GM12878 (cell line): ENCODE measurements at regions not wholly inside any gene's neighbourhood (a gene's known extent, or its start where the extent isn't known, plus 50 kb on each side); places are given as distances from the start of the nearest gene placed in this dataset.

ENCODE experiments used
- CHD1 ChIP-seq: IDR thresholded peaks from 2 replicates; pipeline ENCODE4 v1.6.1; 2012; ENCODE audit warnings: low read depth, low read length, improper control_type of control experiment
- DPF2 ChIP-seq: fragments of 450-650 bp; IDR thresholded peaks from 2 replicates; pipeline ENCODE4 v1.6.1; 2017; ENCODE audit warnings: mild to moderate bottlenecking
- EP300 ChIP-seq, 2 experiments: fragments of 150-350 bp in 1 of 2; IDR thresholded peaks; 2 replicates each; pipeline ENCODE4 v1.6.1; 2011 to 2012; ENCODE audit warnings: low read depth in 2 of 2, low read length in 2 of 2, borderline replicate concordance in 1 of 2, improper control_type of control experiment in 1 of 2, inconsistent platforms in 1 of 2; ENCODE audit not compliant: control insufficient read depth in 1 of 2
- HDAC6 ChIP-seq: fragments of 200-600 bp; sonication (generic); IDR thresholded peaks from one replicate; pipeline ENCODE4 v1.8.0; 2017; ENCODE audit warnings: antibody characterized with exemption; ENCODE audit not compliant: unreplicated experiment
- IKZF1 ChIP-seq: fragments of 450-650 bp; conservative IDR thresholded peaks from 2 replicates; pipeline ENCODE4 v1.6.1; 2017; ENCODE audit warnings: antibody characterized with exemption, mild to moderate bottlenecking
- IRF4 ChIP-seq: IDR thresholded peaks from 2 replicates; pipeline ENCODE4 v1.6.1; 2011; ENCODE audit warnings: low read depth, low read length
- JUND ChIP-seq: IDR thresholded peaks from 2 replicates; pipeline ENCODE4 v1.6.1; 2012; ENCODE audit warnings: low read depth, mild to moderate bottlenecking, low read length, improper control_type of control experiment, moderate library complexity
- KLF5 ChIP-seq: fragments of 450-650 bp; IDR thresholded peaks from 2 replicates; pipeline ENCODE4 v1.6.1; 2014; ENCODE audit warnings: mild to moderate bottlenecking; ENCODE audit not compliant: partially characterized antibody
- MTA3 ChIP-seq: IDR thresholded peaks from 2 replicates; pipeline ENCODE4 v1.6.1; 2012; ENCODE audit warnings: low read length, inconsistent platforms, borderline replicate concordance
- NRF1 ChIP-seq: conservative IDR thresholded peaks from 2 replicates; pipeline ENCODE4 v1.6.1; 2011; ENCODE audit warnings: mild to moderate bottlenecking, low read depth, low read length, improper control_type of control experiment
- RFX5 ChIP-seq: IDR thresholded peaks from 2 replicates; pipeline ENCODE4 v1.6.1; 2011; ENCODE audit warnings: low read depth, low read length, improper control_type of control experiment
- SMAD5 ChIP-seq: IDR thresholded peaks from 2 replicates; pipeline ENCODE4 v1.6.1; 2016; ENCODE audit warnings: antibody characterized with exemption, low read depth
- SMC3 ChIP-seq: IDR thresholded peaks from 2 replicates; pipeline ENCODE4 v1.6.1; 2011; ENCODE audit warnings: low read length, improper control_type of control experiment, borderline replicate concordance
- SP1 ChIP-seq: IDR thresholded peaks from one replicate; pipeline ENCODE4 v1.6.1; 2011; ENCODE audit warnings: low read depth, low read length
- SUZ12 ChIP-seq: fragments of 200-600 bp; sonication (generic); IDR thresholded peaks from one replicate; pipeline ENCODE4 v1.6.1; 2018; ENCODE audit warnings: antibody characterized with exemption, mild to moderate bottlenecking; ENCODE audit not compliant: unreplicated experiment
- TCF7 ChIP-seq: IDR thresholded peaks from 2 replicates; pipeline ENCODE4 v1.6.1; 2014; ENCODE audit warnings: antibody characterized with exemption, borderline replicate concordance
- ZSCAN29 ChIP-seq: fragments of 450-650 bp; IDR thresholded peaks from 2 replicates; pipeline ENCODE4 v1.6.1; 2017; ENCODE audit warnings: mild to moderate bottlenecking, moderate library complexity
- TF ChIP-seq, protein P1 (sequence below), 3 experiments: IDR thresholded peaks in 2 of 3; conservative IDR thresholded peaks in 1 of 3; 2 replicates each; pipeline ENCODE4 v1.5.1; 2011; ENCODE audit warnings: low read depth in 3 of 3, low read length in 3 of 3, mild to moderate bottlenecking in 3 of 3, control low read depth in 2 of 3, moderate library complexity in 2 of 3, inconsistent platforms in 1 of 3, mixed read lengths in 1 of 3; ENCODE audit not compliant: control insufficient read depth in 2 of 3, insufficient read depth in 1 of 3; ENCODE audit errors: extremely low read depth in 1 of 3
- TF ChIP-seq, protein P2 (sequence below): fragments of 450-650 bp; IDR thresholded peaks from 2 replicates; pipeline ENCODE4 v1.6.1; 2017; ENCODE audit warnings: borderline replicate concordance
- TF ChIP-seq, protein P3 (sequence below): IDR thresholded peaks from 2 replicates; pipeline ENCODE4 v1.6.1; 2012; ENCODE audit warnings: low read length, inconsistent platforms
- TF ChIP-seq, protein P4 (sequence below): fragments of 150-350 bp; IDR thresholded peaks from 2 replicates; pipeline ENCODE4 v1.6.1; 2014; ENCODE audit warnings: mild to moderate bottlenecking, low read depth, low read length
- TF ChIP-seq, protein P5 (sequence below): fragments of 450-650 bp; IDR thresholded peaks from 2 replicates; pipeline ENCODE4 v1.6.1; 2014; ENCODE audit warnings: mild to moderate bottlenecking
- TF ChIP-seq, protein P6 (sequence below): IDR thresholded peaks from 2 replicates; pipeline ENCODE4 v1.6.1; 2012; ENCODE audit warnings: low read depth, low read length, improper control_type of control experiment

DNA sequence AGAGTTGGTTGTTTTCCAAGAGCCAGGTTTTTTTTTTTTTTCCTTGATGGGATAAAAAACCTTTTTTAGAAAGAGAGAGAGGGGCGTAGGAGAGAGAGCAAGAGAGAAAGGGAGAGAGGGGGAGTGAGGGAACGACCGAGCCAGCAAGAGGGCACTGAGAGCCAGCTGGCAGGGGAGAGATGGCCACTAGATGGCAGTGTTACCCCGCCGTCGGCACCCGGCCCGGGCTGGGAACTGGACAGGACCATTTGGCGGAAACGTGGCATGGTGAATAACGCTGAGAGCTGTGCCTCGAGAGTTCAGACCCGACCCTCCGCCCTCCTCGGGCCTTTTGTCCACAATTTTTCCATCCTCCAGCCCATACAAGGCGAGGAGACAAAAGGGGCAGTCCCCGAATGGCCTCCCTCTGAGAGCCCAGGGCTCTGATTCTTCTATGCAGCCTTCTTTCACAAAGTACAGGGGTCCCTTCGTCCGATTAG, 286.7 kb upstream of the VRK2 start (continued):
- TF ChIP-seq EP300 (IDR thresholded peaks at IDR 0.05; ENCODE audit: borderline replicate concordance in 1 of 2, control insufficient read depth in 1 of 2, low read depth in 2 of 2, low read length in 2 of 2) (no peak), SUZ12 (no peak), SMC3 (peak; percentile 89), HDAC6 (no peak), TCF7 (no peak), RFX5 (no peak), NRF1 (no peak), SMAD5 (no peak), IRF4 (peak; percentile 57; the same call in 1 of the 2 replicates), DPF2 (no peak), ZSCAN29 (no peak), IKZF1 (no peak), MTA3 (no peak), SP1 (no peak), JUND (no peak), KLF5 (no peak), CHD1 (no peak)
- TF ChIP-seq, protein P1, sequence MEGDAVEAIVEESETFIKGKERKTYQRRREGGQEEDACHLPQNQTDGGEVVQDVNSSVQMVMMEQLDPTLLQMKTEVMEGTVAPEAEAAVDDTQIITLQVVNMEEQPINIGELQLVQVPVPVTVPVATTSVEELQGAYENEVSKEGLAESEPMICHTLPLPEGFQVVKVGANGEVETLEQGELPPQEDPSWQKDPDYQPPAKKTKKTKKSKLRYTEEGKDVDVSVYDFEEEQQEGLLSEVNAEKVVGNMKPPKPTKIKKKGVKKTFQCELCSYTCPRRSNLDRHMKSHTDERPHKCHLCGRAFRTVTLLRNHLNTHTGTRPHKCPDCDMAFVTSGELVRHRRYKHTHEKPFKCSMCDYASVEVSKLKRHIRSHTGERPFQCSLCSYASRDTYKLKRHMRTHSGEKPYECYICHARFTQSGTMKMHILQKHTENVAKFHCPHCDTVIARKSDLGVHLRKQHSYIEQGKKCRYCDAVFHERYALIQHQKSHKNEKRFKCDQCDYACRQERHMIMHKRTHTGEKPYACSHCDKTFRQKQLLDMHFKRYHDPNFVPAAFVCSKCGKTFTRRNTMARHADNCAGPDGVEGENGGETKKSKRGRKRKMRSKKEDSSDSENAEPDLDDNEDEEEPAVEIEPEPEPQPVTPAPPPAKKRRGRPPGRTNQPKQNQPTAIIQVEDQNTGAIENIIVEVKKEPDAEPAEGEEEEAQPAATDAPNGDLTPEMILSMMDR (IDR thresholded peaks at IDR 0.05 in 2 of 3, conservative IDR thresholded peaks at IDR 0.05 in 1 of 3; ENCODE audit: control insufficient read depth in 2 of 3, extremely low read depth in 1 of 3, insufficient read depth in 1 of 3, low read depth in 3 of 3, low read length in 3 of 3) = peak; percentile 90 to 93 (median 91)
- TF ChIP-seq, protein P2, sequence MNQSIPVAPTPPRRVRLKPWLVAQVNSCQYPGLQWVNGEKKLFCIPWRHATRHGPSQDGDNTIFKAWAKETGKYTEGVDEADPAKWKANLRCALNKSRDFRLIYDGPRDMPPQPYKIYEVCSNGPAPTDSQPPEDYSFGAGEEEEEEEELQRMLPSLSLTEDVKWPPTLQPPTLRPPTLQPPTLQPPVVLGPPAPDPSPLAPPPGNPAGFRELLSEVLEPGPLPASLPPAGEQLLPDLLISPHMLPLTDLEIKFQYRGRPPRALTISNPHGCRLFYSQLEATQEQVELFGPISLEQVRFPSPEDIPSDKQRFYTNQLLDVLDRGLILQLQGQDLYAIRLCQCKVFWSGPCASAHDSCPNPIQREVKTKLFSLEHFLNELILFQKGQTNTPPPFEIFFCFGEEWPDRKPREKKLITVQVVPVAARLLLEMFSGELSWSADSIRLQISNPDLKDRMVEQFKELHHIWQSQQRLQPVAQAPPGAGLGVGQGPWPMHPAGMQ = no peak
- TF ChIP-seq, protein P3, sequence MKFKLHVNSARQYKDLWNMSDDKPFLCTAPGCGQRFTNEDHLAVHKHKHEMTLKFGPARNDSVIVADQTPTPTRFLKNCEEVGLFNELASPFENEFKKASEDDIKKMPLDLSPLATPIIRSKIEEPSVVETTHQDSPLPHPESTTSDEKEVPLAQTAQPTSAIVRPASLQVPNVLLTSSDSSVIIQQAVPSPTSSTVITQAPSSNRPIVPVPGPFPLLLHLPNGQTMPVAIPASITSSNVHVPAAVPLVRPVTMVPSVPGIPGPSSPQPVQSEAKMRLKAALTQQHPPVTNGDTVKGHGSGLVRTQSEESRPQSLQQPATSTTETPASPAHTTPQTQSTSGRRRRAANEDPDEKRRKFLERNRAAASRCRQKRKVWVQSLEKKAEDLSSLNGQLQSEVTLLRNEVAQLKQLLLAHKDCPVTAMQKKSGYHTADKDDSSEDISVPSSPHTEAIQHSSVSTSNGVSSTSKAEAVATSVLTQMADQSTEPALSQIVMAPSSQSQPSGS = no peak
- TF ChIP-seq, protein P4, sequence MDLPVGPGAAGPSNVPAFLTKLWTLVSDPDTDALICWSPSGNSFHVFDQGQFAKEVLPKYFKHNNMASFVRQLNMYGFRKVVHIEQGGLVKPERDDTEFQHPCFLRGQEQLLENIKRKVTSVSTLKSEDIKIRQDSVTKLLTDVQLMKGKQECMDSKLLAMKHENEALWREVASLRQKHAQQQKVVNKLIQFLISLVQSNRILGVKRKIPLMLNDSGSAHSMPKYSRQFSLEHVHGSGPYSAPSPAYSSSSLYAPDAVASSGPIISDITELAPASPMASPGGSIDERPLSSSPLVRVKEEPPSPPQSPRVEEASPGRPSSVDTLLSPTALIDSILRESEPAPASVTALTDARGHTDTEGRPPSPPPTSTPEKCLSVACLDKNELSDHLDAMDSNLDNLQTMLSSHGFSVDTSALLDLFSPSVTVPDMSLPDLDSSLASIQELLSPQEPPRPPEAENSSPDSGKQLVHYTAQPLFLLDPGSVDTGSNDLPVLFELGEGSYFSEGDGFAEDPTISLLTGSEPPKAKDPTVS = no peak
- TF ChIP-seq, protein P5, sequence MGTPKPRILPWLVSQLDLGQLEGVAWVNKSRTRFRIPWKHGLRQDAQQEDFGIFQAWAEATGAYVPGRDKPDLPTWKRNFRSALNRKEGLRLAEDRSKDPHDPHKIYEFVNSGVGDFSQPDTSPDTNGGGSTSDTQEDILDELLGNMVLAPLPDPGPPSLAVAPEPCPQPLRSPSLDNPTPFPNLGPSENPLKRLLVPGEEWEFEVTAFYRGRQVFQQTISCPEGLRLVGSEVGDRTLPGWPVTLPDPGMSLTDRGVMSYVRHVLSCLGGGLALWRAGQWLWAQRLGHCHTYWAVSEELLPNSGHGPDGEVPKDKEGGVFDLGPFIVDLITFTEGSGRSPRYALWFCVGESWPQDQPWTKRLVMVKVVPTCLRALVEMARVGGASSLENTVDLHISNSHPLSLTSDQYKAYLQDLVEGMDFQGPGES = no peak
- TF ChIP-seq, protein P6, sequence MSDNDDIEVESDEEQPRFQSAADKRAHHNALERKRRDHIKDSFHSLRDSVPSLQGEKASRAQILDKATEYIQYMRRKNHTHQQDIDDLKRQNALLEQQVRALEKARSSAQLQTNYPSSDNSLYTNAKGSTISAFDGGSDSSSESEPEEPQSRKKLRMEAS = 0 out of 2 replicates have a peak, but pooled peaks have one; percentile 34
